Activated T-cell treated with anti-CD3 and anti-CD28 coated beads, Interleukin-2, amount 50 U/mL, for 24 hours (primary cell): ENCODE measurements at regions not wholly inside any gene's neighbourhood (a gene's known extent, or its start where the extent isn't known, plus 50 kb on each side); places are given as distances from the start of the nearest gene placed in this dataset.
A peak's percentile ranks its signal among the peaks of the same experiment; 100 is the strongest.

Experiments used
- DNase-seq: peaks from one replicate; pipeline ENCODE4 v3.0.0-alpha.2; 2020
- H3K27ac Mint-ChIP-seq: 2 replicates; pipeline ENCODE4 v1.8.0; 2020; ENCODE audit warnings: mild to moderate bottlenecking, mixed read lengths
- H3K27me3 Mint-ChIP-seq: 2 replicates; pipeline ENCODE4 v1.8.0; 2020; ENCODE audit warnings: mixed read lengths
- H3K36me3 Mint-ChIP-seq: 2 replicates; pipeline ENCODE4 v1.8.0; 2020; ENCODE audit warnings: low read depth, mixed read lengths
- H3K4me1 Mint-ChIP-seq: 2 replicates; pipeline ENCODE4 v1.8.0; 2020; ENCODE audit warnings: low read depth, mixed read lengths
- H3K4me3 Mint-ChIP-seq: 2 replicates; pipeline ENCODE4 v1.8.0; 2020; ENCODE audit warnings: mild to moderate bottlenecking, moderate library complexity, mixed read lengths
- H3K9me3 Mint-ChIP-seq: 2 replicates; pipeline ENCODE4 v1.8.0; 2020; ENCODE audit warnings: mixed read lengths

GRCh38 chr14:22314183-22314820 lies 274.7 kb downstream of the DAD1 start:
- no peak for DNase-seq
- Mint-ChIP-seq H3K9me3 (no peaks in the 10 kb centered on the region), H3K36me3 (no peaks in the 10 kb centered on the region), H3K27me3 (no peaks in the 10 kb centered on the region), H3K27ac (peak overlapping the region; percentile 80), H3K4me3 (peak overlapping the region; percentile 50), H3K4me1 (no peaks in the 10 kb centered on the region)

DNA sequence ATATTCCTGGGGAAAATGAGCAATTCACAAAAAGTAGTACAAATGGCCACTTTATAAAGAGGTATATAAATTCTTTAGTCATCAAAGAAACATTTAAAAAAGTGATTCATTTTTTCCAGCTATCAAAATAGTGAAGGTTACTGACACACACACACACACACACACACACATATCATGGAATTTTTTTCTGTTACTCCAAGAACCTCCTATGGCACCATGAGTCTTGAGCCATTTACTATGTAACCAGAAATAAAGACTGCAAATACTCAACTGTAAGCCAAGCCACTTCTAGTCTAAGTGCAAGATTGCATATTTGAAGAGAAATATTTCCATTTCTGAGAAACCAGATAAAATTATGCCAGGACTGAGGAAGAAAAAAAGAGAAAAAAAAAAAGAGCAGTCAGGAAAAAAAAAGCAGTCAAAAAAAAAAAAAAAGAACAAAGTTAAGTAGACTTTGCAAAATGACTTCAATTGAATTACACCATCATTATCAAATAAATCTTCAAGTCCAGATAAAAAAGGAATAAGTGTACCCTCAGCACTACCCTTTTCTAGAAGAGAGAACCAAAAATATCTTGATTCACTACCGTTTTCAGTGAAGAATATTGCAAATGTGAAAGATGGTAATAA lies 275.7 kb downstream of the DAD1 start:
- no peaks in the 10 kb centered on the region for H3K36me3 Mint-ChIP-seq
- H3K27ac Mint-ChIP-seq, result no peak overlapping the region
- no peaks in the 10 kb centered on the region for H3K4me1 Mint-ChIP-seq
- H3K27me3 Mint-ChIP-seq, result no peaks in the 10 kb centered on the region
- H3K4me3 Mint-ChIP-seq, result no peak overlapping the region
- DNase-seq, result no peak
- no peaks in the 10 kb centered on the region for H3K9me3 Mint-ChIP-seq

GRCh38 chr14:22311636-22312035 lies 277.4 kb downstream of the DAD1 start:
- no peak overlapping the region for H3K27ac Mint-ChIP-seq
- no peaks in the 10 kb centered on the region for H3K27me3 Mint-ChIP-seq
- H3K9me3 Mint-ChIP-seq, result no peaks in the 10 kb centered on the region
- H3K4me3 Mint-ChIP-seq, result no peak overlapping the region
- no peaks in the 10 kb centered on the region for H3K36me3 Mint-ChIP-seq
- H3K4me1 Mint-ChIP-seq, result no peaks in the 10 kb centered on the region
- no peak for DNase-seq

GRCh38 chr14:22305607-22306006 lies 283.4 kb downstream of the DAD1 start:
- Mint-ChIP-seq H3K4me1 (no peaks in the 10 kb centered on the region), H3K27me3 (no peaks in the 10 kb centered on the region), H3K27ac (peak overlapping the region; percentile 40), H3K36me3 (no peaks in the 10 kb centered on the region), H3K4me3 (no peak overlapping the region), H3K9me3 (no peaks in the 10 kb centered on the region)
- DNase-seq, result no peak

DNA sequence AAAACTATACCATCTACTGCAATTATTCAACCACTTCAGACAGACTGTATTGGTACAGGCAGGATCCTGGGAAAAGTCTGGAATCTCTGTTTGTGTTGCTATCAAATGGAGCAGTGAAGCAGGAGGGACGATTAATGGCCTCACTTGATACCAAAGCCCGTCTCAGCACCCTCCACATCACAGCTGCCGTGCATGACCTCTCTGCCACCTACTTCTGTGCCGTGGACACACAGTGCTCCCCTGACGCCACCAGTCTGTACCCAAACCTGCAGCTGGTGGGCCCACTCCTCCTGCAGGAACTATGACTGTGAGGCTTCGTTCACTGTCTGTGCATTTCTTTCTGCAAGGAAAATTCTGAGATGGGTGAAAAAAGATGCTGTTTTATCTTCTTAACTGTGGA lies 284.7 kb downstream of the DAD1 start:
- Mint-ChIP-seq H3K4me3 (peak overlapping the region; percentile 65), H3K27me3 (no peaks in the 10 kb centered on the region), H3K4me1 (no peaks in the 10 kb centered on the region), H3K36me3 (no peaks in the 10 kb centered on the region), H3K9me3 (no peaks in the 10 kb centered on the region), H3K27ac (no peak overlapping the region)
- no peak for DNase-seq

DNA sequence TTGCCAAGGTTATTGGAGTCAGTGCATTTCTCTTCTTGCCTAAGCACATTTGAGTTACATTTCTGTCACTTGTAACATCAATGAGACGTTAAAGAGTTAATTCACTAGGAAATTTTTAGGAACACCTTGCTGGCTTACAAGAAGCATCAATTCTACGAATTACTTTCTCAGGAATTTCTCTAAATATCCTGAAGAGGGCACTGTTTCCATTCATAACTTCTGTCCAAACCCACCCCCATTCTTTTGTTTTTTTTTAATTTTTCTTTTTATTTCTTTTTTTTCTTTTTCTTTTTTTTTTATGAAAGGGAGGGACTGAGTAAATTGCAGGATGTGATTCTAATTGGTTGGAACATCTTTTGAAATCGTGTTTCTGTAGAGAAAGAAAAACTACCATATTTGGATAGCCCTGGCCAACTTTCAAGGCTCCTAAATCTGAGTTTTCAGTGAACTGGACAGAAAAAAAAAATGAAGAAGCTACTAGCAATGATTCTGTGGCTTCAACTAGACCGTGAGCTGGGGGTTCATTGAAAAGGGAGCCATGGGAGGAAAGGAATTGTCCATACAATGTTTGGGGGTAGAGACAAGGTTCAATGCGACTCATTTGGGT lies 285.3 kb downstream of the DAD1 start:
- Mint-ChIP-seq H3K27ac (peak overlapping the region; percentile 50), H3K9me3 (no peaks in the 10 kb centered on the region), H3K36me3 (no peaks in the 10 kb centered on the region), H3K27me3 (no peaks in the 10 kb centered on the region), H3K4me1 (no peaks in the 10 kb centered on the region), H3K4me3 (peak overlapping the region; percentile 65)
- no peak for DNase-seq

GRCh38 chr14:22300646-22301045 lies 288.4 kb downstream of the DAD1 start:
- Mint-ChIP-seq H3K4me3 (no peak overlapping the region), H3K4me1 (no peaks in the 10 kb centered on the region), H3K27ac (no peak overlapping the region), H3K36me3 (no peaks in the 10 kb centered on the region), H3K27me3 (no peaks in the 10 kb centered on the region), H3K9me3 (no peaks in the 10 kb centered on the region)
- DNase-seq, result no peak

- no peaks in the 10 kb centered on the region for H3K4me1 Mint-ChIP-seq
- H3K27ac Mint-ChIP-seq, result no peak overlapping the region
- DNase-seq, result no peak
- H3K36me3 Mint-ChIP-seq, result no peaks in the 10 kb centered on the region
- no peak overlapping the region for H3K4me3 Mint-ChIP-seq
- H3K27me3 Mint-ChIP-seq, result no peaks in the 10 kb centered on the region
- no peaks in the 10 kb centered on the region for H3K9me3 Mint-ChIP-seq
Measured at GRCh38 chr14:22297376-22297775, 291.6 kb downstream of the DAD1 start.

- no peaks in the 10 kb centered on the region for H3K27me3 Mint-ChIP-seq
- H3K9me3 Mint-ChIP-seq, result no peaks in the 10 kb centered on the region
- no peak overlapping the region for H3K27ac Mint-ChIP-seq
- H3K4me3 Mint-ChIP-seq, result no peak overlapping the region
- no peak for DNase-seq
- no peaks in the 10 kb centered on the region for H3K4me1 Mint-ChIP-seq
- no peaks in the 10 kb centered on the region for H3K36me3 Mint-ChIP-seq
Measured at GRCh38 chr14:22296722-22297121, 292.3 kb downstream of the DAD1 start.

DNA sequence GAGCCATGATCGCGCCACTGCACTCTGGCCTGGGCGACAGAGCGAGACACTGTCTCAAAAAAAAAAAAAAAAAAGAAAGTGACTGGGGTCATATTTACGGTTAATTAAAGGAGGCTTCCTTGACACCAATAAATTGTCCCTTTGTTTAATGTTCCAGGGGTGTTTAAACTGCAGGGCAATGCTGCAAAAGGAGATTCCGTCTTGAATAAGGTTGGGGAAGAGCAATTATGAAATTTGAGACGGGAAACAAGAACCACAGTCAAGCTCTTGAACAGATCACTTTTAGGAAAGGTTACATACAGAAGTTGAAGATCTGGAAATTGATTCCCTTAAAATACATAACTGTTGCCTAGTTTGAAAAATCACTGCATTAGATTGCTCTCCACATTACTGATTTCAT lies 292.9 kb downstream of the DAD1 start:
- Mint-ChIP-seq H3K4me1 (no peaks in the 10 kb centered on the region), H3K4me3 (no peak overlapping the region), H3K36me3 (no peaks in the 10 kb centered on the region), H3K9me3 (no peaks in the 10 kb centered on the region), H3K27ac (no peak overlapping the region), H3K27me3 (no peaks in the 10 kb centered on the region)
- no peak for DNase-seq

DNA sequence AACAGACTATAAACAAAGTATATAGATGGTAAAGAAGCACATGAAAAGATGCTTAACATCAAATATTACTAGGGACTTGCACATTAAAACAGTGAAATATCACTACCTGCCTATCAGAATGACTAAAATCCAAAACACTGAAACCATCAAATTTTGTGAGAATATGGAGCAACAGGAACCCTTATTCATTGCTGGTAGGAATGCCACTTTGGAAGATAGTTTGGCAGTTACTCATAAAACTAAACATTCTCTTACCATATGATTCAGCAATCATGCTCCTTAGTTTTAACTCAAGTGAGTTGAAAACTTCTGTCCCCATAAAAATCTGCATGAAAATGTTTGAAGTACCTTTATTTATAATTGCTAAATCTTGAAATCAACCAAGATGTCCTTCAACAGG lies 297.6 kb downstream of the DAD1 start:
- Mint-ChIP-seq H3K36me3 (no peaks in the 10 kb centered on the region), H3K4me1 (no peaks in the 10 kb centered on the region), H3K27me3 (no peaks in the 10 kb centered on the region), H3K27ac (no peak overlapping the region), H3K4me3 (no peak overlapping the region), H3K9me3 (no peaks in the 10 kb centered on the region)
- no peak for DNase-seq

- DNase-seq, result no peak
- Mint-ChIP-seq H3K27ac (no peak overlapping the region), H3K4me1 (no peaks in the 10 kb centered on the region), H3K4me3 (no peak overlapping the region), H3K9me3 (no peaks in the 10 kb centered on the region), H3K27me3 (no peaks in the 10 kb centered on the region), H3K36me3 (no peaks in the 10 kb centered on the region)
Measured at GRCh38 chr14:22289570-22289969, 299.5 kb downstream of the DAD1 start.

DNA sequence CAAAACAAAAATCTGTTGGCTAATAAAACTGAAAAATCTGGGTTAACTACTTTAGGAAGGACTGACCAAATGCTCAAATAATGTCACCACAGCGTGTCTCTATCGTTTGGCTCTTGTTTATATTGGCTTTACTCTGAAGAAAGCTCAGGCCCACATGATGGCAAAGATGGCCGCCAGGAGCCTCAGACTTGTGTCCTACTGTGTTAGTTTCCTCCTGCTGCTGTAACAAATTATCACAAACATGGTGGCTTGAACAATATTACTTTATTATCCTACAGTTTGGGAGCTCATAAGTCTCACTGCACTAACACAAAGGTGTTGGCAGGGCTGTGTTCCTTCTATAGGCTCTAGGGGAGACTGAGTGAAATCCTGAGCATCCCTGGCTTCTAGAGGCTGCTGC lies 303.0 kb downstream of the DAD1 start:
- DNase-seq, result no peak
- H3K9me3 Mint-ChIP-seq, result no peaks in the 10 kb centered on the region
- H3K4me3 Mint-ChIP-seq, result no peak overlapping the region
- no peak overlapping the region for H3K27ac Mint-ChIP-seq
- no peaks in the 10 kb centered on the region for H3K36me3 Mint-ChIP-seq
- H3K27me3 Mint-ChIP-seq, result no peaks in the 10 kb centered on the region
- H3K4me1 Mint-ChIP-seq, result peaks cover 1% of the 10 kb centered on the region

- Mint-ChIP-seq H3K4me1 (peaks cover 2% of the 10 kb centered on the region), H3K27ac (no peak overlapping the region), H3K9me3 (no peaks in the 10 kb centered on the region)
Measured at GRCh38 chr14:22282949-22283348, 306.1 kb downstream of the DAD1 start.

DNA sequence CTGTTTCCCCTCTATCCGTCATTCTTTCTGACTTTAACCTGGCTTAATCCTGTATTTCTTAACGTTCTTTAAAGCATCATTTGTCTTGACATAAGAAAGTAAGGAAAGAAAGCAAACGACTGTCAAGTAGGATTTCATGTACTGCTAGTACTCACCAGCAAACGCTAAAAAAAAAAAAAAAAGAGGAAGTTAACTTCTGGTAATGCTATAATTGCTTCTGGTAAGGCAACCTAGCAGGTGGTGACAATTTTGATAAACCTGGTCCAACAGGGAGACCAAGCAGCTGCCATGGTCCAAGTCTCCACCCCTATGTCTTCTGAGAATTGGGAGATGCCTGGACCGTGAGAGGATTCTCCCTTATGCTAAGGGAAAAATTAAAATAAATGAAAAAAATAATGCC lies 306.6 kb downstream of the DAD1 start:
- Mint-ChIP-seq H3K9me3 (no peaks in the 10 kb centered on the region), H3K4me1 (peaks cover 2% of the 10 kb centered on the region), H3K4me3 (no peak overlapping the region), H3K27me3 (no peaks in the 10 kb centered on the region), H3K27ac (no peak overlapping the region), H3K36me3 (no peaks in the 10 kb centered on the region)
- no peak for DNase-seq

More at GRCh38 chr14:22282949-22283348, 306.1 kb downstream of the DAD1 start:
- Mint-ChIP-seq H3K4me3 (no peak overlapping the region), H3K36me3 (no peaks in the 10 kb centered on the region), H3K27me3 (no peaks in the 10 kb centered on the region)
- no peak for DNase-seq
